ENCODE measurements at regions not wholly inside any gene's neighbourhood (a gene's known extent, or its start where the extent isn't known, plus 50 kb on each side); places are given as distances from the start of the nearest gene placed in this dataset.

GRCh38 chr6:140281236-140281635, 906.8 kb upstream of the CITED2 start:
- Histone ChIP-seq H3K4me1 (peaks cover 14% of the 10 kb centered on the region), H3K36me3 (no peaks in the 10 kb centered on the region), H3K4me3 (no peak overlapping the region), H3K27me3 (ENCODE audit: low read depth) (no peaks in the 10 kb centered on the region), H3K9me3 (replicated peaks) (no peaks in the 10 kb centered on the region), H3K27ac (replicated peaks) (no peak overlapping the region)
- TF ChIP-seq CTCF (IDR thresholded peaks at IDR 0.05; ENCODE audit: borderline replicate concordance), result no peak
- DNase-seq, result no peak
- intact Hi-C loops (cut with micrococcal nuclease), result no loop called here

- TF ChIP-seq CTCF (IDR thresholded peaks at IDR 0.05; ENCODE audit: borderline replicate concordance), result no peak
- Histone ChIP-seq H3K27me3 (ENCODE audit: low read depth) (no peaks in the 10 kb centered on the region), H3K4me1 (peaks cover 4% of the 10 kb centered on the region), H3K27ac (replicated peaks) (no peak overlapping the region), H3K4me3 (no peak overlapping the region), H3K36me3 (no peaks in the 10 kb centered on the region), H3K9me3 (replicated peaks) (no peaks in the 10 kb centered on the region)
- intact Hi-C loops (cut with micrococcal nuclease), result no loop called here
- no peak for DNase-seq
These were observed 902.3 kb upstream of the CITED2 start for GRCh38 chr6:140276719-140277118.

- peaks cover 9% of the 10 kb centered on the region for H3K4me1 ChIP-seq
- DNase-seq, result no peak
- intact Hi-C loops (cut with micrococcal nuclease), result no loop called here
- TF ChIP-seq CTCF (IDR thresholded peaks at IDR 0.05; ENCODE audit: borderline replicate concordance), result no peak
- no peaks in the 10 kb centered on the region for H3K27me3 ChIP-seq (ENCODE audit: low read depth)
- H3K36me3 ChIP-seq, result no peaks in the 10 kb centered on the region
- H3K9me3 ChIP-seq (replicated peaks), result no peaks in the 10 kb centered on the region
- no peak overlapping the region for H3K4me3 ChIP-seq
- H3K27ac ChIP-seq (replicated peaks), result no peak overlapping the region
These were observed 901.7 kb upstream of the CITED2 start for GRCh38 chr6:140276133-140276532.

- TF ChIP-seq CTCF (IDR thresholded peaks at IDR 0.05; ENCODE audit: borderline replicate concordance), result no peak
- DNase-seq, result no peak
- Histone ChIP-seq H3K4me1 (peaks cover 9% of the 10 kb centered on the region), H3K27ac (replicated peaks) (no peak overlapping the region), H3K27me3 (ENCODE audit: low read depth) (no peaks in the 10 kb centered on the region), H3K9me3 (replicated peaks) (no peaks in the 10 kb centered on the region), H3K4me3 (no peak overlapping the region), H3K36me3 (no peaks in the 10 kb centered on the region)
- intact Hi-C loops (cut with micrococcal nuclease), result no loop called here
These were observed 901.3 kb upstream of the CITED2 start for GRCh38 chr6:140275725-140276124.

GRCh38 chr6:140274548-140274947, 900.1 kb upstream of the CITED2 start:
- no peaks in the 10 kb centered on the region for H3K27me3 ChIP-seq (ENCODE audit: low read depth)
- intact Hi-C loops (cut with micrococcal nuclease), result no loop called here
- no peak overlapping the region for H3K4me3 ChIP-seq
- no peak overlapping the region for H3K27ac ChIP-seq (replicated peaks)
- no peaks in the 10 kb centered on the region for H3K36me3 ChIP-seq
- no peak for TF ChIP-seq CTCF (IDR thresholded peaks at IDR 0.05; ENCODE audit: borderline replicate concordance)
- no peaks in the 10 kb centered on the region for H3K9me3 ChIP-seq (replicated peaks)
- no peak for DNase-seq
- H3K4me1 ChIP-seq, result peaks cover 12% of the 10 kb centered on the region
